ENCODE measurements at regions not wholly inside any gene's neighbourhood (a gene's known extent, or its start where the extent isn't known, plus 50 kb on each side); places are given as distances from the start of the nearest gene placed in this dataset.

- DNase-seq: no peak
- ChIA-PET CTCF (no interaction called here), POLR2A (no interaction called here)
- Histone ChIP-seq H3K4me1 (ENCODE audit: control insufficient read depth in 1 of 2, insufficient read depth in 2 of 2, low read depth in 1 of 2, low read length in 1 of 2) (no peaks in the 10 kb centered on the region), H4K20me1 (ENCODE audit: insufficient read depth) (no peaks in the 10 kb centered on the region), H3K79me2 (ENCODE audit: insufficient read depth) (no peaks in the 10 kb centered on the region), H3K4me3 (ENCODE audit: low read depth in 2 of 2, low read length in 1 of 2) (no peak overlapping the region), H3K9ac (no peak overlapping the region), H3K9me2 (no peaks in the 10 kb centered on the region), H3K27ac (ENCODE audit: low read depth in 2 of 2, low read length in 1 of 2) (no peak overlapping the region), H3K9me3 (no peaks in the 10 kb centered on the region), H3K27me3 (ENCODE audit: insufficient read depth) (no peaks in the 10 kb centered on the region), H2AFZ (ENCODE audit: low read depth) (no peak overlapping the region), H3K4me2 (no peak overlapping the region), H3K36me3 (replicated peaks in 1 of 2; ENCODE audit: control insufficient read depth in 1 of 2, insufficient read depth in 2 of 2, low read length in 1 of 2) (no peaks in the 10 kb centered on the region), H3F3A (replicated peaks; ENCODE audit: insufficient read depth) (no peaks in the 10 kb centered on the region)
- WGBS (ENCODE audit: low lambda C conversion rate): 5% methylated on average over 2 of the region's 2 CpGs
- TF ChIP-seq EZH2phosphoT487 (IDR thresholded peaks at IDR 0.05; ENCODE audit: borderline replicate concordance, low read depth): no peak
- no peak for TF ChIP-seq RAD21 (IDR thresholded peaks at IDR 0.05; ENCODE audit: low read length)
- no peak for TF ChIP-seq REST (IDR thresholded peaks at IDR 0.05; ENCODE audit: low read depth, low read length)
- no peak for TF ChIP-seq PBX3 (IDR thresholded peaks at IDR 0.05)
- no peak for TF ChIP-seq ELF1 (IDR thresholded peaks at IDR 0.05)
- no peak for TF ChIP-seq JUND (IDR thresholded peaks at IDR 0.05)
- no peak for TF ChIP-seq MEF2A (IDR thresholded peaks at IDR 0.05; ENCODE audit: borderline replicate concordance, low read depth)
- TF ChIP-seq MXI1 (IDR thresholded peaks at IDR 0.05; ENCODE audit: low read depth, low read length): no peak
These were observed 236.9 kb downstream of the RERGL start for GRCh38 chr12:17853054-17853453.

- WGBS (ENCODE audit: low lambda C conversion rate): 0% methylated on average over 1 of the region's 1 CpG
- Histone ChIP-seq H3K27ac (ENCODE audit: low read depth in 2 of 2, low read length in 1 of 2) (no peak overlapping the region), H3F3A (replicated peaks; ENCODE audit: insufficient read depth) (no peaks in the 10 kb centered on the region), H3K36me3 (replicated peaks in 1 of 2; ENCODE audit: control insufficient read depth in 1 of 2, insufficient read depth in 2 of 2, low read length in 1 of 2) (no peaks in the 10 kb centered on the region), H3K9me2 (no peaks in the 10 kb centered on the region), H2AFZ (ENCODE audit: low read depth) (no peak overlapping the region), H4K20me1 (ENCODE audit: insufficient read depth) (no peaks in the 10 kb centered on the region), H3K4me1 (ENCODE audit: control insufficient read depth in 1 of 2, insufficient read depth in 2 of 2, low read depth in 1 of 2, low read length in 1 of 2) (no peaks in the 10 kb centered on the region), H3K4me2 (no peak overlapping the region), H3K9ac (no peak overlapping the region), H3K27me3 (ENCODE audit: insufficient read depth) (no peaks in the 10 kb centered on the region), H3K4me3 (ENCODE audit: low read depth in 2 of 2, low read length in 1 of 2) (no peak overlapping the region), H3K9me3 (no peaks in the 10 kb centered on the region), H3K79me2 (ENCODE audit: insufficient read depth) (no peaks in the 10 kb centered on the region)
- POLR2A ChIA-PET: no interaction called here
- CTCF ChIA-PET: no interaction called here
- DNase-seq: no peak
- TF ChIP-seq JUND (IDR thresholded peaks at IDR 0.05): no peak
- TF ChIP-seq GATA2 (CRISPR knock-in tag; IDR thresholded peaks at IDR 0.05): no peak
- TF ChIP-seq USF1 (IDR thresholded peaks at IDR 0.05; ENCODE audit: borderline replicate concordance, low read depth): no peak
- TF ChIP-seq TCF12 (IDR thresholded peaks at IDR 0.05): no peak
- no peak for TF ChIP-seq RCOR1 (IDR thresholded peaks at IDR 0.05; ENCODE audit: low read length)
- TF ChIP-seq ZBTB33 (IDR thresholded peaks at IDR 0.05; ENCODE audit: borderline replicate concordance, low read depth): no peak
- TF ChIP-seq SIN3A (IDR thresholded peaks at IDR 0.05; ENCODE audit: borderline replicate concordance, low read depth, low read length): no peak
- no peak for TF ChIP-seq MXI1 (IDR thresholded peaks at IDR 0.05; ENCODE audit: low read depth, low read length)
- no peak for TF ChIP-seq TAF1 (IDR thresholded peaks at IDR 0.05; ENCODE audit: borderline replicate concordance, low read depth, low read length)
- TF ChIP-seq GABPA (IDR thresholded peaks at IDR 0.05; ENCODE audit: low read depth): no peak
- no peak for TF ChIP-seq CTCF (IDR thresholded peaks at IDR 0.05)
- TF ChIP-seq NFIC (IDR thresholded peaks at IDR 0.05; ENCODE audit: borderline replicate concordance): no peak
- no peak for TF ChIP-seq NRF1 (IDR thresholded peaks at IDR 0.05; ENCODE audit: low read depth, low read length)
- TF ChIP-seq RXRA (IDR thresholded peaks at IDR 0.05; ENCODE audit: borderline replicate concordance, low read depth): no peak
- TF ChIP-seq EP300 (IDR thresholded peaks at IDR 0.05; ENCODE audit: borderline replicate concordance in 1 of 2, low read depth in 1 of 2, low read length in 1 of 2): no peak
These were observed 248.5 kb downstream of the RERGL start for GRCh38 chr12:17841496-17841895.
